ENCODE measurements at regions not wholly inside any gene's neighbourhood (a gene's known extent, or its start where the extent isn't known, plus 50 kb on each side); places are given as distances from the start of the nearest gene placed in this dataset.

DNA sequence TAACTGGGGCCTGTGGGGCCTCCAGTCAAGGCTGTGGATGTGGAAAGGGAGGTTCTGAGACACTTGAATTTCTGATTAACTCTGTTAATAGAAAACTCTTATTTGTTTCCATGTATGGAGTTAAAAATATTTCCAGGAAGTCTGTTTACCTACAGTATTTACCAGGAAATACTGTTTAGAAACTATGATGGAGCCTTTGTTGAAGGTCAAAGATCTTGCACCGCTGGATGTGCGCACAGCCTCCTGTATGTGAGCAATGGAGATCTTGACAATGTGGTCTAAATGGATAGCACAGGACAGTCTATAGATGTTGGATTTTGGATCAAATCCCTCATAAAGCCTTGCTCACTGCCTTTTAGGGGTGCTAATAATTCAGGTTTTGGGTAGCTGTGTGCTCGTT, 268.4 kb downstream of the DLEU7 start:
- intact Hi-C loops (cut with DNase I), result no loop called here
- no peak for DNase-seq

- intact Hi-C loops (cut with DNase I), result no loop called here
- DNase-seq, result no peak
These were observed 267.3 kb downstream of the DLEU7 start for GRCh38 chr13:50576156-50576555.

DNA sequence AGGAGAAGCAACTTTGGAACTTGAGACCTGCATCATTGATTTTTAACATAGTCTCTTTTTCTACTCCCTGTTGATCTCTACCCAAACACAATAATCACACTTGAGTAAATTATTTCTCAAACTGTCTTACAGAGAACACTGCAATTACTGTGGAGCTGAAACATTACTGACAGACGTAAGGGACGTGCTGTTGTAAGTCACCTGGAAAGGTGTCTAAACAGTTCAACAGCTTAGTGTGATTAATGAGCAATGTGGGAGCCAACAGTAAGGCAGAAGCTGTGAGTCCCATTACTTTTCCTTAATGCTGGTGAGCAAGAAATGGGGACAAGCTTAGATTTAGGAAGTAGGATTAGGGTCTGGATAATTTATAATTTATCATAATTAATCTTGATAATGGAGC, 265.7 kb downstream of the DLEU7 start:
- intact Hi-C loops (cut with DNase I), result no loop called here
- no peak for DNase-seq

DNA sequence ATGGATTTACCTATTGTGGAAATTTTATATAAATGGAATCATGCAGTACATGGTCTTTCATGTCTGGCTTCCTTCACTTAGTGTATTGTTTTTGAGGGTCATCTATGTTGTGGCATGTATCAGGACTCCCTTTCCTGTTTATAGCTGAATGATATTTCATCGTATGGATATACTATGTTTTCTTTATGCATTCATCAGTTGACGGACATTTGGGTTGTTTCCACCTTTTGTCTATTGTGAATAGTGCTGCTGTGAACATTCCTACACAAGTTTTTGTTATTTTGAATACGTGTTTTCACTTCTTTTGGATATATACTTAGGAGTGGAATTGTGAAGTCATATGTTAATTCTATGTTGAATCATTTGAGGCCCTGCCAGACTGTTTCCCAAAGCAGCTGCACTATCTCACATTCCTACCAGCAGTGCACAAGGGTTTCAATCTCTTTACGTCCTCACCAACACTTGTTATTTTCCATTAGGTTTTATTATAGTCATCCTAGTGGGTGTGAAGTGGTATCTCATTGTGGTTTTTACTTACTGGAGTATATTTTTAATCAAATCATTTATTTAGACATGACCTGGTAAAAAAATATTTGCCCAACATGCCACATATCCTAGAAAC, 262.7 kb downstream of the DLEU7 start:
- DNase-seq, result no peak
- intact Hi-C loops (cut with DNase I), result no loop called here

DNA sequence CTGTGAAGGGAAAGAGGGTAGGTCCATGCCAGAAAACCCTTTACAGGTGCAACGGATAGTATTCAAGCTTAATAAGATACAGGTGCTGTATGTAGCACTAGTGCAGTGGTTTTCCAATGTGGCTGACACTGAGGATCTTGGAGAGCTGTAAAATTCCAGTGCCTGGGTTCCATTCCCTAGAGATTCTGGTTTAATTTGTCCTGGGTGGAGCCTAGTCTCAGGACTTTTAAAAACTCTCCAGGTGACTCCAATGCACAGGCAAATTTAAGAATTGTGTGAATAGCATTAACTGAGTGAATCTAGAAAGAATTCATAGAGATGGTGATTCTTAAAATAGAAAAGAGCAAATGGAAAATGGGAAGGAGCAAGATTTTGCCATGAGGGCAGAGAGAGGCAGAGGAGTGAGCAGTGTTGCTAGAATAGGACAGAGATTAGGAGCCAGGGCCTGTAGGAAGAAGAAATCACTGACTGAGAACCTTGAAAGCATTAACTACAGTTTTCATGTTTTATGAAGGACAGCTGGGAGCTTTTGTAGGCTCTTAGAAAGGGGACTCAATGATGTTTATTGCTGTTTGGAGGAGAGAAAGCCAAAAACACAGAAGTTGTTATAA, 261.8 kb downstream of the DLEU7 start:
- DNase-seq, result no peak
- intact Hi-C loops (cut with DNase I), result no loop called here

GRCh38 chr13:50584856-50585580, 258.5 kb downstream of the DLEU7 start:
- no peak for DNase-seq
- intact Hi-C loops (cut with DNase I), result no loop called here

DNA sequence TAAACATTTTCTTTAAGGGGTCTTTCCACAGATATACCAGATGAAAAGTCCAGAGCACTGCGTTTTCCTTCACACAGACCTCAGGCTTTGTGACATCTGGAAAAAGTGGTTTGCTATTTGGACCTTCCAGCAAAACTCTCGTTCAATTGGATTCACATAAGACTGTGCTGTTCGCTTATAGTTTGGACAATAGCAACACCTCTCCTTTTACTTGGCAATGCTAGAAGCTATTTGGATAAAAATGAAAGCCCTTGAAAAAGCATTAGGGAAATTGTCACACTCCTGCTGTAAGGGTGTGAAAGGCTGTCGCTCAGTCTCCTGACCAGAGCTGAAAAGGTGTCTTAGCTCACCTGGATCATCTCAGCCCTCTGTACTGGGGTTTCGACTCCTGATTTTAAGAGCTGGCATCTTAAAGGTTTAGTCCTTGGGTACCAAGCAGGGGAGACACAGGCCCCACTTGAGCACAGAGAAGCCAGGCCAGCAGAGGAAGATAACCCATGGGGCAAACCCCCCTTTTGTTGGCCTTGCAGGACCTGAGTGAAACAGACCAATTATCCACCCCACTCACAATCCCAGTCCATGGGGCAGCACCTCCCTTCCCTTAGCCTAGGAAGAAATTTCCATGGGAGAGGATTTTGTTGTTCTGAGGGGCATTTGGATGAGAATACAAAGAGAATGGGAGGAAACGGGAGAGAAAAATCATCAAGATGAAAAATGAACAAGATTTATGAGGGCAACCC, 257.6 kb downstream of the DLEU7 start:
- intact Hi-C loops (cut with DNase I), result no loop called here
- no peak for DNase-seq

DNA sequence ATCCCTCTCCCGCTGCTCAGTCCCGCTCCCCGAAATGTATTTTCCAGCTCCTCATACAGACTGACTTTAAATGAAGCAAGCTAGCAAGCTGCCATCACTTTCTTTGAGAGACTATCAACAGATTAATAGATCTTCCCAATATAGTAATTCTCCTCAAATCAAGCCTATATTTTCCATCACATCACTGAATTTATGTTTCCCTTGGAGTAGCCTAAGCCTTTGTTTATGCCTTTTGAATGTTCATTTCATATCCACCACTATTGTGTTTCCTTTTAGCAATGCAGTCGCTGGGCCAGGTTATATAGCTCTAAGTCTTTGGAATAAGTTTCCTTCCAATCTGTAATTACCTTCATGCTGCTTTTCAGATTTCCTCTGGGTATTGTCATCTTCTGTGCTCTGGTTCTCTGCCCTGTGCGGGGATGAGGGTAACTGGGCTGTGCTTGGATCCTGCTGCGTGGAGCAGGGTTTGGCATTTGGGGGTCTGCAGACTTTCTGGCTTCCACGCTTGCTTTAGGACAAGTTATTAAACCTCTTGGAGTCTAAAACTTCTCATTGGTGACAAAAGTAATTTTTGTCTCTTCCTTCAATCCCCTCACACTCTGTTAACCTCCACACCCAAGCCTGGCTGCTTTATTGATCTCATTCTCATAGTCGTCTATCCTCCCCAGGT, 256.9 kb downstream of the DLEU7 start:
- DNase-seq, result no peak
- intact Hi-C loops (cut with DNase I), result no loop called here

DNA sequence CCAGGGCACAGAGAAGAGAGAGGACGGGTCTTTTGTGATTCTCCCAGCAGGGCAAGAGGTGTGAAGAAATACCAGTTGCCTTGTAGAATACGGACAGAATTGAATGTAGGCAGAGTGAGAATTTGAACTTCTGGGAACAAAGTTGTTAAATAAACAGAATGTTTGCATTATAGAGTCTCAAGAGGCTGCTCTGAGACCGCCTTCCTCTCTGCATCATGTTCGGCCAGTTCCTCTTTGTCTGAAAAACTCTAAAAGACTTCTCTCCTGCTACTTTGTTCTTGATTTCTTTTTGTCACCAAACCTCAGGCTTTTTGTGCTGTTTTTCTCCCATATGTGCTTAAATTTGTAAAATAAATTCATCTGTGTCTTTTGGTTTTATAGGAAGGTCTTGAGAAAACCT, 256.4 kb downstream of the DLEU7 start:
- intact Hi-C loops (cut with DNase I), result no loop called here
- no peak for DNase-seq

DNA sequence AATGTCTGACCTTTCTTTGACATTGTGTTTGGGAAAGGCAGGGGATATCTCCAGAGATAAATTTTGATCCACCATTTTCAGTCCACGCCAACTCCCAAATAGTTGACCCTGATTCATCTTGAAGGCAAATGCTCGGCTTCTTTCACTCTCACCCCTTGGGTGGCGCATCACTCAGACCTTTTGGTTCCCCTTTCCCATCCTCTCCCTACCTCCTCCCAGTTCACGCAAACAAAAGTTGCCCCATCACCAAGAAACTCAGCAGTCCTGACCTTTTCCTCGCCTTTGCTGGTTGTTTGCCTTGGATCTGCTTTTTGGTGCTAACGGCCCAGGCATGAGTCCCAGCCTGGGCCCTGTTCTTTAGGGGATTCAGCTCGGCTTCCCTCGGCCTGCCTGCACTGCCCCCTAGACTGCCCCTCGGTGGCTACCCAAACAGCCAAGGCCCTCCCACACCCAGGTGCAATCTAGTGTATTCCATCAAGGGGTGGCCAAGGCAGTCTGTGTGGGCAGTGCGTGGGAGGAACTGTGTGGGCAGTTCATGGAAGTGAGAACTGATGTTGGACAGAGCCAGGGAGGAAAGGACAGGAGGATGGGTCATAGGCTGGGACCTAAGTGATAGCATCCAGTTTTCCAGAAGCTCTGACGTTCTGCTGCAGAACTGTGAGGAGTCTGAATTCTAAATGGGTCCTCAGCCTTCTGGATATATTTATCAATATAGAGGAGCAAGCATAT, 255.7 kb downstream of the DLEU7 start:
- intact Hi-C loops (cut with DNase I), result no loop called here

GRCh38 chr13:50588491-50589130, 254.9 kb downstream of the DLEU7 start:
- no peak for DNase-seq
- intact Hi-C loops (cut with DNase I), result no loop called here

More for the DNA sequence above, 255.7 kb downstream of the DLEU7 start:
- no peak for DNase-seq

- intact Hi-C loops (cut with DNase I), result no loop called here
- no peak for DNase-seq
These were observed 254.4 kb downstream of the DLEU7 start for GRCh38 chr13:50589139-50589538.

DNA sequence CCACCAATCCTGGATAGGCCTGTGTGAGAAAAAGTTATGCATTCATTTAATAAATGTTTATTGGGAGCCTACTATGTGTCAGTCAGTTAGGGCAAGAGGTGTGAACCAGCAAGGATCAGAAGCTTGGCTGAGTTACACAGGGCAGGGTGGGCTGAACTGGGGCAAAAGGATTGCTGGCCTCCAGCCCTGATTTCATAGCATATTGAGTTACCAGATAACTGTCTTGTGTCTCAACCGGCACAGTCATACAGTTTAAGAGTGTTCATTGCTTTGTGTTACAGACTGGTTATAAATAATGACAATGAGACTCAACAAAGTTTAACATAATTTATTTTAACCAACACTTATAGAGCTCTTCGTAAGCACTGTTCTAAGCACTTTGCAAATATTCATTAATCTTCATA, 253.8 kb downstream of the DLEU7 start:
- intact Hi-C loops (cut with DNase I), result no loop called here
- no peak for DNase-seq

DNA sequence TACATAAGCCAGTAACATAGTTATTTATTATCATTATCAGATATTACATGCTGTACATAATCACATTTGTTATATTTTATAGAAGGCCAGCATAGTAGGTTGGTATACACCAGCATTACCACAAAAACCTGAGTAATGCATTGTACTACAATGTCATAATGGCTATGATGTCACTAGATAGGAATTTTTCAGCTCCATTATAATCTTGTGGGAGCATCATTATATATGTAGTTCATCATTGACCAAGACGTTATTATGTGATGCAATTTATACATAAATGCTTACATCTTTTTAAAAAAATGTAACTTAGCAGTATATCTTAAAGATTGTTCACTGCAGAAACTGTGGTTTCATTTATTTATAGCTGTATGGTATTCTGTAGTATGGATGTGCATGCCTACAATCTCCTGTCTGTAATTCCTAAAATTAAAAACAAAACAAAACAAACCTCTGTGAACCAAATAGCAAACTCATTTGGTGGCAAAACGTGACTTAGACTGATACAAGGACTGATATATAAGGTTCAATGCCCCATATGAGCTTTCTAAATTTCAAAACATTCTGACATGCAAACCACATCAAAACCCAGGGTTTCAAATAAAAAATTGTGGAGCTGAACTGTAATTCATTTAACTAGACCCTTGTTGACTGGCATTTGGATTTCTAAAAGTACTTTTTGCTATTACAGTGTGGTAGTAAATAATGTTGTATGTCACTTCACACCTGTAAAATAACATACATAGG, 250.9 kb downstream of the DLEU7 start:
- intact Hi-C loops (cut with DNase I), result no loop called here
- DNase-seq, result no peak

- DNase-seq, result no peak
- intact Hi-C loops (cut with DNase I), result no loop called here
These were observed 250.3 kb downstream of the DLEU7 start for GRCh38 chr13:50593207-50593606.

DNA sequence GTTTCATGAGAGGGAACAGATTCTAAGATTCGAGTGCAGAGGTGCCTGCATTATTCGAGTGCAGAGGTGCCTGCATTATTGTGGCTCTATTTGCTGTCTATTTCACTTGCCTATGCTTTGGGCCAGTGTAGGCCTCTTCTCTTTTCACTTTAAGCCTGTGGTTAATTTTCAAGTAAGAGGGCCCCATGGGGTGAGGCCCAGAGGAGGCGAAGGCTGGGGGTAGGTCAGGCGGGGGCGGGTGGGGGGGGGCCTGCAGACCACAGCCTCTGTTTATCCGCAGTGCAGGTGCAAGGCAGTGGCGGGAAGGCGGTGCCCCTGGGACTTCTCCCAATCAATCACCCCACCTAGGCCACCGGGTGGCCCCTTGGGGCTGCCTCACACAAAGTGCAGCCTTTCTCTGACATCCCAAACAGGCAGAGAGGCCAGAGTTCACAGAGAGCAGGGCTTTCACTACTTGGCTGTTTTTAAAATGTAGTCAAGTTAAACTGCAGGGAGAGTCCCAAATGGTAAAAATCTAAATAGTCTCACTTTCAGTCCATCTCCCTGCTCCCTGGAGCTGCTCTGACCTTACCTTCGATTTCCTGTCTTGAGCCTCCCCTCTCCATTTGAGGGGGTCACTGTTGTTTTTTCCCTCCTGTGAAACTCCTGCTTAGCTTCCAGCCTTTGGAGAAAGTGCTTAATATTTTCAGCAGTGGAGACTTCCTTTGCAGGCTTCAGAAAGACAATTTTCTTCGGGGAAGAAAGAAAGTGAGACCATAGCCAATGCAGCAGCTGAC, 249.0 kb downstream of the DLEU7 start:
- DNase-seq, result peak in 14 of 42 donors; percentile 5 to 47 (median 20)
- intact Hi-C loops (cut with DNase I), result no loop called here

- no peak for DNase-seq
- intact Hi-C loops (cut with DNase I), result no loop called here
These were observed 248.3 kb downstream of the DLEU7 start for GRCh38 chr13:50595196-50595595.

Data from head of caudate nucleus (tissue), 42 donors.